ENCODE measurements at regions not wholly inside any gene's neighbourhood (a gene's known extent, or its start where the extent isn't known, plus 50 kb on each side); places are given as distances from the start of the nearest gene placed in this dataset.

GRCh38 chr2:181396256-181397123, 60.7 kb upstream of the ITGA4 start:
- DNase-seq, result no peak

DNA sequence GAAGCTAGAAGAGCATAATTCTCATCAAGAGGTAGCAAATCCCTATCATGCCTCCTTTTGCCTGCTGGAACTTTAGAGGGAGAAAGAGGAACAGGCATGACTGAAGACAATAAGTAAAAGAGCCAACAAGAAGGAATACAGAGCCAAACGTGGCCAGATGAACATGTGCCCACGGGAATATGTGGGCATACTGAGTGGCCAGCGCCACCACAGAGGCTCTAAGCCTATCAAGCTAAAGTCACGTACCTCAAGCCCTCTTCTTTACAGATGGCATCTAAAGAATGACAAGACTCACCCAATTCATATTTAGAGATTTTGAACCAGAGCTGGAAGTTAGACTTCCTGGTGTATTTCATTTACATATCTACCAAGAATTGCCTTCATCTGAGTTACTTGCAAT, 59.9 kb upstream of the ITGA4 start:
- no peak for DNase-seq

DNA sequence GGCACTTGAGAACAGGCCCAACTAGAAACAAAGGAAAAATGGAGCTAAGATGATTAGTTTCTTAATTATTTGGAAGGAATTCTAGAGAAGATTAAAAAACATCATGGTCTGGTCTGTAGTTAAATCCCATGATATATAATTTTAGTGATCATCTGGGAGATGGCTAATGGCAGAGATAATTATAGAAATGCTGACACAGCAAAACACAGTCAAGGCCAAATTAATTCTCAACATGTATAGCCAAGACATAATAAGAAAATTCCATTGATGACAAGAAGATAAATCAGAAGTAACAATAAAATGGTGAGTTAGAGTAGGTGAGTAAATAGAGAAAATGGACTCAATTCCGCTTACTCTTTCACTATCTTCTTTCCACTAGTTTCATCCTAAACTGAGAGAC, 59.2 kb upstream of the ITGA4 start:
- no peak for DNase-seq

DNA sequence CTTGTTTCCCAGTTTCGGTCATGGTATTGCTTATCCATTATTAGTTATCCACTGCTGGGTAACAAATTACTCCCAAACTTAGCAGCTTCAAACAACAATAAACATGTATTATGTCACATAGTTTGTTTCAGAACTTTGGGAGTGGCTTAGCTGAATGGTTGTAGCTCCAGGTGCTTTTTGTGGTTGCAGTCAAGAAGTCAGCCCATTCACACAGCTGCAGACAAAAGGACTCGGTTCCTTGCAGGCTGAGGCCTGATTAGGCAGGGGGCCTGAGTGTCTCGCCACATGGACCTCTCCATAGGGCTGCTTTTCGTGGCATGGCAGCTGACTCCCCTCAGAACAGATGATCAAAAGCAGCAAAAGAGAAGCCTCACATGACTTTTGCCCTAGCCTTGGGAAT, 58.2 kb upstream of the ITGA4 start:
- no peak for DNase-seq

DNA sequence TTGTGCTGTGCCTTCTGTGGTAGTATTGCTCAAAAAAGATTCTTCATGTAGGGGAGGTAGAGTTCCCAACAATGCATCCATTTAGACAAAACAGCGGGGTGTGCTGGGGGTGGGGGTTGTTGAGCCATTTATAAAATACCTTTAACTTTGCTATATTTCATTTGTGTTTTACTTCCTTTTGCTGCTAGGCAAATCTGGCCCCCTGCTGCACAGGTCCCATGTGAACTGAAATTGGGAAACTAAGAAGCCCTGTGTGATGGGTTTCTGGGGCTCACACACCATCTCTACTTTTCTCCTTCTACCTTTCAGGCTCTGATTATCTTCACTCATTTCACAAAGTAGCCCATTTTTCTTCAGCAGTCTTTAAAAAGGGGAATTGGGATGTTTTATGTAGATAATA, 52.7 kb upstream of the ITGA4 start:
- DNase-seq, result no peak

GRCh38 chr2:181407171-181407570, 50.0 kb upstream of the ITGA4 start:
- no peak for DNase-seq
